ENCODE measurements at regions not wholly inside any gene's neighbourhood (a gene's known extent, or its start where the extent isn't known, plus 50 kb on each side); places are given as distances from the start of the nearest gene placed in this dataset.

- no peak for DNase-seq (ENCODE audit: low read depth, low spot score)
- TF ChIP-seq, protein P1, sequence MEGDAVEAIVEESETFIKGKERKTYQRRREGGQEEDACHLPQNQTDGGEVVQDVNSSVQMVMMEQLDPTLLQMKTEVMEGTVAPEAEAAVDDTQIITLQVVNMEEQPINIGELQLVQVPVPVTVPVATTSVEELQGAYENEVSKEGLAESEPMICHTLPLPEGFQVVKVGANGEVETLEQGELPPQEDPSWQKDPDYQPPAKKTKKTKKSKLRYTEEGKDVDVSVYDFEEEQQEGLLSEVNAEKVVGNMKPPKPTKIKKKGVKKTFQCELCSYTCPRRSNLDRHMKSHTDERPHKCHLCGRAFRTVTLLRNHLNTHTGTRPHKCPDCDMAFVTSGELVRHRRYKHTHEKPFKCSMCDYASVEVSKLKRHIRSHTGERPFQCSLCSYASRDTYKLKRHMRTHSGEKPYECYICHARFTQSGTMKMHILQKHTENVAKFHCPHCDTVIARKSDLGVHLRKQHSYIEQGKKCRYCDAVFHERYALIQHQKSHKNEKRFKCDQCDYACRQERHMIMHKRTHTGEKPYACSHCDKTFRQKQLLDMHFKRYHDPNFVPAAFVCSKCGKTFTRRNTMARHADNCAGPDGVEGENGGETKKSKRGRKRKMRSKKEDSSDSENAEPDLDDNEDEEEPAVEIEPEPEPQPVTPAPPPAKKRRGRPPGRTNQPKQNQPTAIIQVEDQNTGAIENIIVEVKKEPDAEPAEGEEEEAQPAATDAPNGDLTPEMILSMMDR (IDR thresholded peaks at IDR 0.05; ENCODE audit: low read depth, low read length) = no peak
- in situ Hi-C loops (cut with HindIII; ENCODE audit: low sequenced_read_pairs) = no loop called here
- no peak overlapping the region for H3K4me3 ChIP-seq (ENCODE audit: low read depth, low read length)
Observed at GRCh38 chr4:45648846-45649245, 475.0 kb downstream of the GABRG1 start.

- no peak for DNase-seq (ENCODE audit: low read depth, low spot score)
- in situ Hi-C loops (cut with HindIII; ENCODE audit: low sequenced_read_pairs) = no loop called here
- no peak overlapping the region for H3K4me3 ChIP-seq (ENCODE audit: low read depth, low read length)
- TF ChIP-seq, protein P1 (IDR thresholded peaks at IDR 0.05; ENCODE audit: low read depth, low read length) = no peak
Observed at GRCh38 chr4:45647823-45648222, 476.0 kb downstream of the GABRG1 start.

DNA sequence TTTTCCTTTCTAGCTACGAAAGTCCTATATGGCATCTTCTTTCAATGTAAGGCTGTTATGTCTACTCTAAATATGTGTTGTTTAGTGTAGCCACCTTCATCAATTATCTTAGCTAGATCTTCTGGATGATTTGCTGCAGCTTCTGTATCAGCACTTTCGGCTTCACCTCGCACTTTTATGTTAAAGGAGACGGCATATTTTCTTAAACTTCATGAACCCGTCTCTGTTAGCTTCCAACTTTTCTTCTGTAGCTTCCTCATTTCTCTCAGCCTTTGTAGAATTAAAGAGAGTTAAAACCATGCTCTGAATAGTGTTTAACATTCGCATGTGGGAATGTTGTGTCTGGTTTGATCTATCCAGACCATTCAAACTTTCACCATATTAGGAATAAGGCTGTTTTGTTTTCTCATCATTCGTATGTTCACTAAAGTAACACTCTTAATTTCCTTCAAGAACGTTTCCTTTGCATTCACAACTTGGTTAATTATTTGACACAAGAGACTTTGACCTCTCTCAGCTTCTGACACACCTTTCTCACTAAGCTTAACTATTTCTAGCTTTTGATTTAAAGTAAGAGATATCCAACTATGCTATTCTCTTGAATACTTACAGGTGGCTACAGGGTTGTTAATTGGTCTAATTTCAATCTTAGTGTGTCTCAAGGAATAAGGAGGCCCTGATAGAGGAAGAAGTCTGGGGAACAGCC lies 476.8 kb downstream of the GABRG1 start:
- no peak overlapping the region for H3K4me3 ChIP-seq (ENCODE audit: low read depth, low read length)
- in situ Hi-C loops (cut with HindIII; ENCODE audit: low sequenced_read_pairs) = no loop called here
- TF ChIP-seq, protein P1 (IDR thresholded peaks at IDR 0.05; ENCODE audit: low read depth, low read length) = no peak
- DNase-seq (ENCODE audit: low read depth, low spot score) = no peak

GRCh38 chr4:45640281-45640680 lies 483.6 kb downstream of the GABRG1 start:
- H3K4me3 ChIP-seq (ENCODE audit: low read depth, low read length) = no peak overlapping the region
- no peak for DNase-seq (ENCODE audit: low read depth, low spot score)
- in situ Hi-C loops (cut with HindIII; ENCODE audit: low sequenced_read_pairs) = no loop called here
- TF ChIP-seq, protein P1 (IDR thresholded peaks at IDR 0.05; ENCODE audit: low read depth, low read length) = no peak

DNA sequence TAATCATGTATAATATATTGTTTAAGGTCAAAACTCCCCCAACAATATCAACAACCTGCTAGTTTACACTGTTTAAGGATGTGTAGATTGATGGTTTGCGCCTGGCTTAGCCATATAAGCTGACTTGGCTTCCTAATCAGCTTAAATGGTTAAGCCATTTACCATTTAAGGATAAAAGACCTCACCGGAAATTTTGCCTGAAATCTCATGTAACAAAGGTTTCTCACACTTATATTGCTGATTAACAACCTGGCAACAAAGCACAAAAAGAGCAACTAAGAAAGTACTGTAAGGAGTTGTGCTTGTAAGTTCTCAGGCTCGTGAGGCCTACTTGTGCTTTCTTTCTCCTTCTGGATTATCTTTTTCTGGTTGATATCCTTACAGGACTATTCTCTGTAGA lies 485.2 kb downstream of the GABRG1 start:
- TF ChIP-seq, protein P1 (IDR thresholded peaks at IDR 0.05; ENCODE audit: low read depth, low read length) = no peak
- no peak for DNase-seq (ENCODE audit: low read depth, low spot score)
- in situ Hi-C loops (cut with HindIII; ENCODE audit: low sequenced_read_pairs) = no loop called here
- no peak overlapping the region for H3K4me3 ChIP-seq (ENCODE audit: low read depth, low read length)

GRCh38 chr4:45636175-45636574 lies 487.7 kb downstream of the GABRG1 start:
- DNase-seq (ENCODE audit: low read depth, low spot score) = no peak
- in situ Hi-C loops (cut with HindIII; ENCODE audit: low sequenced_read_pairs) = no loop called here
- TF ChIP-seq, protein P1 (IDR thresholded peaks at IDR 0.05; ENCODE audit: low read depth, low read length) = no peak
- H3K4me3 ChIP-seq (ENCODE audit: low read depth, low read length) = no peak overlapping the region
